Stimulated activated CD8-positive, alpha-beta memory T cell treated with anti-CD3 and anti-CD28 coated beads, Interleukin-12 subunit alpha, Interleukin-12 subunit beta, amount 100 ng/mL, for 24 hours (primary cell): ENCODE measurements at regions not wholly inside any gene's neighbourhood (a gene's known extent, or its start where the extent isn't known, plus 50 kb on each side); places are given as distances from the start of the nearest gene placed in this dataset.

Experiments used
- DNase-seq: peaks from one replicate; pipeline ENCODE4 v3.0.0-alpha.2; 2020; ENCODE audit errors: extremely low read depth

DNA sequence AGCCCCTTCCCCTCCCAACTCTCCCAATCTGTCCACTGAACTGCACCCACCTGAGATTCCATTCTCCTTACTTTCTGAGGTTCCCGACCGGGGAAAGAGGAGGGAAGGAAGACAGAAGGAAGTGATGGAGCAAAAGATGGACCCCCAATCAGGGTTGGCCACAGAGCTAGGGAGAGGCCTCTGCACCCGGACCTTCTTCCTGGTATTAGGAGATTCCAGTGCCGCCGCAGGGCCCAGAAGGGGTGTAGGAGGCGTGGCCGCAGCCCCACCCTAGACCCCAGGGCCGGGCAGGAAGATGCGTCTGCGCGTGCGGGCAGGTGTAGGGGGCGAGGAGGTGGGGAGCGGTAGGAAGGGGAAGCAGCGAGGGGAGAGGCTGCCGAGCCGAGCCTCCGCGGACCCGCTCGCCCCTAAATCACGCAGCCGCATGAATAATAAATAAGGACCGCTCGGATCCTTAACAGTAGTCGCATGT lies 104.2 kb upstream of the MVB12B start:
- DNase-seq, result no peak

DNA sequence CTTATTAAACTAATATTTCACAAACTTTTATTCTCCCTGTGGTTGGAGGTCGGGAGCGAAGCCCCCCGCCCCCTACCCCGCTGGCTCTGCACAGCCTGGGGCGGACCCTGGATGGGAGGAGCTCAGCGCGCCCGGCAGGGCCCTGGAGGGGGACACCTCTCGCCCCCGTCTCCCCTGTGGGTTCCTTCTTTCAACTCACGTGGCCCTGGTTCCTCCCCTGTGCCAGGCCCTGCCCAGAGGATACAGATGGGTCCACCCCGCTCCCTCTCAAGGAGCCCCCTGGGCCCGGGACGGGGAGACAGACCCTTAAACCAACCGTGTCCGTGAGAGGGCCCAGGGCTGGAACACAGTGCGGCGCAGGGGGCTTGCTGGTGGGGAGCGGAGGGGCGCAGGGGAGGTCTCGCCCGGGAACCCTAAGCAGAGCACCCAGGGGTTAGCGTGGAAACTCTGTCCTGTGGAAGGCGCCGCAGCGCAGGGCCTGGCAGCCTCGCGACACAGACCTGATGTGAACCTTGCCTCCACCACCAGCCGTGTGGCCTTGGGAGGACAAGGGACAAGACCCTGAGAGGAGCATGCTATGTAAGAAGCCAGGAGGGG lies 103.7 kb upstream of the MVB12B start:
- no peak for DNase-seq

GRCh38 chr9:126223798-126224531 lies 102.7 kb upstream of the MVB12B start:
- DNase-seq, result no peak

DNA sequence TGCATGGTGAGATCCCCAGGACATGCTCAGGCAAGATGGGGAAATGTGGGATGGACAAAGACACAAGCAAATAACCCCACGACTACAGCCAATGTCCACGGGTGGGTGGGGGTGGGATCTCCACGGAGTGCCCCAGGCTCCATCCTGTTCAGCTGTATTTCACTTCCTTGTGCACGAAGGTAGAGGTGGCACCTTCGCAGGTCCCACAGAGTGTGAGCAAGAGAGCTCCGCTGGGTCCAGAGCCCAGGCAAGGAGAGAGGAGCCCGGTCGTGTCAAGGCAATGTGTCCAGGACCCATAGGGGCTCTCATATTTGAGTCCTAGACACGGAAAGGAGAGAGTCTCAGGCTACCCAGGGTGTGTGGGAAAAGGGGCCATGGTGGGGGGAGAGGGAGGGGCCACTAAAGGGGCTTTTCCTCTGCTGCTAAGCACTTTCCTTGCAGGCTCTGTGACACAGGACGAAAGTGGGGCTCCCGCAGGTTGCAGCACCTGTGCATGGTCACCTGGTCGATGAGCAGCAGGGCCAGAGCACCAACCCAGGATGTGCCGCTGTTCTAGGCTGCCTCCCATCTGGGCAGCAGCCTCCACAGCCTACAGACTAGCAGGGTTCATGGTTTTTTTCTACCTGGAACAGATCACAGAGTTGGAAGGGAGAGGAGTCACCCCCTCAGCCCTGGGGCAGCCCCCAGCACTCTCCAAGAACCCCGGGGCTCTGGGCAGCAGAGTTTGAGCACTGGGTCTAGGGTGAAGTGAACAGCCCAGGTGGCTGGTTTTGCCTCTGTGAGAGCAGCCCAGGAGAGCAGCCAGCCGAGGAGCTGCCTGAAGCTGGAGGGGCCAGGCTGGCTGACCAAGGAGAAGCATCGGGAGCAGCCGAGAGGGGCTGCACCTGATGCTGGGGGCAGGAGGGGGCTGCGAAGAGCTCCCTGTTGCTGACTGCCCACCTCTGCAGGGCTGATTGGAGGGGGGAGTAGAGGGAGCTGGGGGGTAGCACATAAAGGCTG lies 100.7 kb upstream of the MVB12B start:
- no peak for DNase-seq

DNA sequence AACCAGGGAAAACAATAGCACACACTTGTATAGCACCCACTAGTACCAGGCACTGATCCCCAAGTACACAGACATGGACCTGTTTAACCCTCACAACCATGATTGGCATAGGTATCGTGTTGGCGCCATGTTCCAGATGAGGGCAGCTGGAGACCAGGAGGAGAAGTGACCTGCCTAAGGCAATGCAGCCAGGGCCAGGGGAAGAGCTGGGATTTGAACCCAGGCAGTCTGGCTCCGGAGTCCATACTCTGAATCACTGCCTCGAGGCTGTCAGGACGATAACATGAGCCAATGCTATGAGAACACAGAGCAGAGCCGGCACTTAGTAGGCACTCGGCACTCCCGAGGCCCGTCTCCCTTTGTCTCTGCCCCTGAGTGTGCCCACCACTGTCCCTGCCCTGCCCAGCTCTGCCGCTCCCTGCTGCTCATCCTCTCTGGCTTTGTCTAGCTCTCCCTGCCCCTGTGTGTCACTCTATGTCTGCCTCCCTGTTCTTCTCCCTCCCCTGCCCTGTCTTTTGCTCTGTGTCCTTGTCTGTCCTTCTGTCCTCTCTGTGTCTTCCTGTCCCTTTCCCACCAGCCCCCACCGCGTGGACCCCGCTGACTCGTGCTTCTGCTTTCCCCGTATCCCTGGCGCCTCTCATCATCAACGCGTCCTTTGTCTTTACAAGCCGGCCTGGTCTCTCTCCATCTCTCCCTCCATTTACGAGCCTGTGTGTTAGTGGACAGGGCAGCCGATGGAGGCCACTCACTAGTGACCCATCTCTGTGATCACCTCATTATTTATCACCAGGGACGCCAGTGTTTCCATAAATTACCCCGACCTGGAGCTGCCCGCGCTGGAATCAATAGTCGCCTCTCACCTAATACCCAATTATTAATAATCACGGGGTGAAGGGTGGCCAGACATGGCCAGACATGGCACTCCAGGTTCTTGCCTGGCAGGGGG lies 99.4 kb upstream of the MVB12B start:
- no peak for DNase-seq

GRCh38 chr9:126228111-126228780 lies 98.4 kb upstream of the MVB12B start:
- DNase-seq, result no peak

DNA sequence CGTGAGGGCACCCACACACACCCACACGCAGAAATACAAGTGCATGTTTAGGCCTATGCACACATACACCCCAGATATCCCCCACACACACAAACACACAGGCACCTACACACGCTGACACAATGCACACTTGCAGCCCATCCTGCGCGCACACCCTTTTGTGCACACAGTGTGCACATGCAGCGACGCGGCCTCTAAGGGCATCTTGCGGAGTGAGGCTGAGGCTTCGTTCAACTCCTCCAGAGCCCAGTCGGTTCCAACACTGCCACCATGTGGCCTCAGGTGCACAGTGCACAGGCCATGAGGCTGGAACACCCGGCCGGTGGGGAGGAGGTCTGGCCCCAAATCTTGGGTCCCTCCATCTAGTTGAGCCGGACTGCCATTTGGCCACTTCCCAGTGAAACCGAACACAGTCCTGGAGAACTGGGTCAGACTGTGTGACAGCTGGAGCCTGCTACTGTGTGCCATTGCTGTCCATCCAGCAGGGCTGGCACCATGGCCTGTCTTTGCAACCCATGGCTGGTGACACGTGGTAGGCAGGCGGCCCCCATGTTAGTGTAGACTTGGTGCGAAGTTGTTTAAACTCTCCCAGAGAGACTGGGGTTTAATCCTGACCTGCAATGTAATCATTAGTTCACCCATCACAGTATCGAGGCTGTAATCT lies 97.7 kb upstream of the MVB12B start:
- peak; percentile 35 for DNase-seq

DNA sequence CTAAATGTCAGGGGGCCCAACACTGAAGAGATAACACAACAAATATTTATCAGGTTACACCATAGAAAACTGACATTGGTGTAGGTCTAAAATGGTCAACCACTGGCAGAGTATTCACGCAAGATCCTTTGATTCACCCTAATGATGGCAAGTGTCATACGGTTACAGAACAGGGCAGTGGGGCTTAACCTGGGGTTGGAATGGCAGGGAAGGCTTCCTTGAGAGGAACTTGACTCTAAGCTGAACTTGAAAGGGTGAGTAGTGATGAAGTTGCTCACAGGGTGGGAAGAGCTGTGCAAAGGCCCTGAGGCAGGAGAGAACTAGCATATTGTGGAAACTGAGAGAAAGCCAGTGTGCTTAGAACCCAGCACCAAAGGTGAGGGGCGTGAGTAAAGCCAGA lies 97.1 kb upstream of the MVB12B start:
- no peak for DNase-seq

DNA sequence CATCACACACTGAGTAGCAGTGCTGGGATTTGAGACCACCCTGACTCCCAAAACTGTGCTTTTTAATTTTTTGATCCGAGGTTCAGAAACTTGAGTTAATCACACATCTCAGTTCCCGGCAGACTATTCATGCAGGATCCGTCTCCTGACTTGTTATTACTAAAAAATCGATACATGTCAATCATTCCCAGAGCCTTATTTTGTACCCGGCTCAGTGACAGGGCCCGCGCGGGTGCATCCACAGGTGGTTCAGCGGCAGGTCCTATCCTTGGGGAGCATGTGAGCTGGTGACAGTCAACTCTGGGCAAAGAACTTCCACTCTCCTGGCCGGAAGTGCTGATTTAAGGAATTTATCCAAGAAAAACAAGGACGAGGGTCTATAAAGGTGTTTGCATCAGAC lies 95.9 kb upstream of the MVB12B start:
- no peak for DNase-seq

DNA sequence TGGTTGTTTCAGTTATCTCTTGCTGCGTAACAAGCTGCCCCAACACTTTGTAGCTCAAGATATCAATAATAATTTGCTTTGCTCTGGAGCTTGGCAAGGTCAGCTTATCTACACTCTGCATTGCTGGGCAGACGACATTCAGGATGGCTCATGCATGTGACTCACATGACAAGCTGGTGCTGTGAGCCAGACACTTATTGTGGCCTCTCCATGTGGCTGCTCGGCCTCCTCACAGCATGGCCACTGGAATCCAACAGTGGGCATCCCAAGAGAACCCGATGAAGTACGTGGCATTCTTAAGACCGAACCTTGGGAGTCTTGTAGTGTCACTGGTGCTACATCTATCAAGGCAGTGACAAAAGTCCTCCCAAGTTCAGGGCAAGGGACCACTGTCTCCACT lies 94.2 kb upstream of the MVB12B start:
- no peak for DNase-seq

- DNase-seq, result no peak
Observed at GRCh38 chr9:126233175-126233574, 93.5 kb upstream of the MVB12B start.

- DNase-seq, result no peak
Observed at GRCh38 chr9:126233913-126234525, 92.6 kb upstream of the MVB12B start.

DNA sequence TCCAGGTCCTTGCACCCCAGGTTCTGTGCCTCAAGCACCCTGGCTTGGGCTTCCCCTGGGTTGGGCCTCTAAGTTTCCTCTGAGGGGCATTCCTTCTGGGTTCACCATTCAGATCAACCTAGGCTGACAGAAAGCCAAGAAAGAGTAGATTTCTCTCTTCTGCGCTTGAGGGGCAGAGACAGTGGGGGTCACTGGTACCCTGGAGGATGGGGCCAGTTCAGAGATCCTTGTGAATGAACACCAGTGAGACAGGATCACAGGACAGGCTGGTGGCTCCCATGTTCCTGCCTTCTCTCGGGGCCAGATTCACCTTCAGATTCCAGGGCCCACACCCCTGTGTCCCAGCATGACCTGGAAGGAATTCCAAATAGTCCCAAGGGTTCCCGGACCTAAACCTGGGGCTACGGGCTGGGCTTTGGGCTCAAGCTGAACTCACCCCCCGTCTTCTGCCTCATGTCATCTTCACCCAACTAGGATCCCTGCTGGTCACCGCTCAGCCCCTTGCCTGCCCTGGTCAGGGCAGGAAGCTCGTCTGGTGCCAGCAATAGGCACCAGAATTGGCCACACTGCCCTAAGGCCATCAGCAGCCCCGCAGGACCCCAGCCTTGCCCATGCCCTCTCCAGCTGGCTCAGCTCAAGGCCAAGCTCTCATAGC lies 91.8 kb upstream of the MVB12B start:
- DNase-seq, result no peak

- DNase-seq, result no peak
Observed at GRCh38 chr9:126235336-126236243, 91.0 kb upstream of the MVB12B start.

DNA sequence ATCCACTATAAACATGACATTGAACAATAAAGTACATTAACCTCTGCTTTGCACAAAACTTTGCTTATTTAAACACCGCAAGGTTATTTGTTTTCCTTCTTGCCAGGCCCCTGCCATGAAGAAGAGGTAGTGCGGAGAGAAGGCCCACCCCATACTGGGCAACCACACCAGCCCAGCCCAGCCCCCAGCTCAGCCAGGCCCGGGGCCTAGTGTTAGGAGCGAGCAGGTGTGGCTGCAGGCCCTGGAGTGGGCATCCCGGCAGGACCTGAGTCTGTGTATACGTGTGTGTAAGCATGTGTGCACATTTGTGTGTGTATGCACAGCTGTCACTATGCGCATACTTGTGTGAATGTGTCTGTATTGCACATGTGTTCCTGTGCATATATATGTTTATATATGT lies 90.4 kb upstream of the MVB12B start:
- DNase-seq, result no peak

DNA sequence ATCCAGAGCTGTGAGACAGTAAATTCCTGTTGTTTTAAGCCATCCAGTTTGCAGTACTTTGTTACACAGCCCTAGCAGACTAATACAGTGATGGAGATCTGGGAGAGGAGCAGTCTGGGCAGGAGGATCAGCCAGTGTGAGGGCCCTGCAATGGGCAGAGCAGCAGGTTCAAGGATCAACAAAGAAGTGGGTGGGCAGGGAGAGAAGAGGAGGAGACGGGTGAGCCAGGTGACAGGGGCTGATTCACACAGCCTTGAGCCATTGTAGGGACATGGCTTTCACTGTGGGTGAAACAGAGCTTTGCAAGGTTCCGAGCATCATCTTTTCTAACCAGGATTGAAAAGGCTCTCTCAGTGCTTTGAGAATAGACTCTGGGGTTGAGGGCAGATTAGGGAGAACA lies 88.2 kb upstream of the MVB12B start:
- DNase-seq, result no peak

DNA sequence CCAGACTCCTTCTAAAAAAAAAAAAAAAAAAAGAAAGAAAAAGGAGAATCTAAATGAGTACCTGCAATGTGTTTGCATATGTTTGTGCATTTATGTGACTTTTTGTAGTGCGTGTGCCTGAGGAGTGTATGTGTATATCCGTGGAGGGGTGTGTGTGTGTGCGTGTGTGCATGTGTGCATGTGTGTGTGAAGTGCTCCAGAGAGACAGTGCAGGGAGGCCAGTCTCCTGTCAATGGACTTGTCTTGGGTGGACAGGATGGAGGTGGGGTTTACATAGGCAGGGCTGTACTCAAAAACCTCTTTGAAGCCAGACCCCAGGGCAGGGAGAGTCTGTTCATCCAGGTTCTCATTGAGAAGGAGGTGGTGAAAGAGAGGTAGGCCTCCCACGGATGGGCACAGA lies 87.1 kb upstream of the MVB12B start:
- no peak for DNase-seq

GRCh38 chr9:126240835-126241234 lies 85.8 kb upstream of the MVB12B start:
- DNase-seq, result no peak
